ENCODE measurements at regions not wholly inside any gene's neighbourhood (a gene's known extent, or its start where the extent isn't known, plus 50 kb on each side); places are given as distances from the start of the nearest gene placed in this dataset.

DNA sequence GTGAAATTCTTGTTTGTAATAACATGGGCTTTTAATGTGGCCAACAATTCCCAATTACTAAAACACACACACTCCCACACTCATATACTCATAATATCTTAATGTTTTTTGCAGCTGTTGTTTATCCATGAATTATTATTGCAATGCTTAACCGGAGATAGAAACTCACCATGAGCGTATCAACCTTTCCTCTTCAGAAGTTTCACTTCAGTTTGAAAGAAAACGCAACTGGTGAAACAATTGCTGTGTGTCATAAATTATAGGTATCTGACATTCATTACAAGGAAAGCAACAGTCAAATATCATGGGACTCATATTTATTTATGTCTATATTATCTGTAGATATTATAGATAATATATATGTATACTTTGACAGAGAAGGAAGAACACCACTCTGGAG lies 104.1 kb downstream of the HDGFL1 start:
- H3K4me1 Mint-ChIP-seq (ENCODE audit: unreplicated experiment), result peaks cover 15% of the 10 kb centered on the region
- H3K4me3 Mint-ChIP-seq (ENCODE audit: unreplicated experiment), result no peak overlapping the region
- no peaks in the 10 kb centered on the region for H3K36me3 Mint-ChIP-seq (ENCODE audit: unreplicated experiment)
- H3K27me3 Mint-ChIP-seq (ENCODE audit: unreplicated experiment), result no peaks in the 10 kb centered on the region
- H3K9me3 Mint-ChIP-seq (ENCODE audit: unreplicated experiment), result peaks cover 8% of the 10 kb centered on the region
- H3K27ac Mint-ChIP-seq (ENCODE audit: unreplicated experiment), result no peak overlapping the region
- DNase-seq (ENCODE audit: extremely low spot score, unreplicated experiment), result no peak
- no peak for TF ChIP-seq CTCF (IDR thresholded peaks at IDR 0.05)

DNA sequence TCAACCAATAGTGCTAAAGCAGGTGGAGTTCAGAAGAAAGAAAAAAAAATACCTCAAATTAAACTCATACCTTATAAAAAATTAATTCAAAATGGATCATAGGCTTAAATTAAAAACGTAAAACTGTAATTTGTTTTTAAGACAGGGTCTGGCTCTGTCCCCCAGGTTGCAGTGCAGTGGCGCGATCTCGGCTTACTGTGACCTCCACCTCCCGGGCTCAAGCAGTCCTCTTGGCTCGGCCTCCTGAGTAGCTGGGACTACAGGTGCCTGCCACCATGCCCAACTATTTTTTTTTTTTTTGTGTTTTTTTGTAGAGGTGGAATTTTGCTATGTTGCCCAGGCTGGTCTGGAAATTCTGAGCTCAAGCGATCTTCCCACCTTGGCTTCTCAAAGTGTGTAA lies 111.6 kb downstream of the HDGFL1 start:
- Mint-ChIP-seq H3K27ac (ENCODE audit: unreplicated experiment) (no peak overlapping the region), H3K4me1 (ENCODE audit: unreplicated experiment) (no peaks in the 10 kb centered on the region), H3K27me3 (ENCODE audit: unreplicated experiment) (no peaks in the 10 kb centered on the region), H3K9me3 (ENCODE audit: unreplicated experiment) (no peaks in the 10 kb centered on the region), H3K4me3 (ENCODE audit: unreplicated experiment) (no peak overlapping the region), H3K36me3 (ENCODE audit: unreplicated experiment) (no peaks in the 10 kb centered on the region)
- no peak for DNase-seq (ENCODE audit: extremely low spot score, unreplicated experiment)
- TF ChIP-seq CTCF (IDR thresholded peaks at IDR 0.05), result no peak

- no peaks in the 10 kb centered on the region for H3K27me3 Mint-ChIP-seq (ENCODE audit: unreplicated experiment)
- no peak for DNase-seq (ENCODE audit: extremely low spot score, unreplicated experiment)
- H3K9me3 Mint-ChIP-seq (ENCODE audit: unreplicated experiment), result no peaks in the 10 kb centered on the region
- H3K36me3 Mint-ChIP-seq (ENCODE audit: unreplicated experiment), result no peaks in the 10 kb centered on the region
- no peak overlapping the region for H3K4me3 Mint-ChIP-seq (ENCODE audit: unreplicated experiment)
- no peak for TF ChIP-seq CTCF (IDR thresholded peaks at IDR 0.05)
- no peak overlapping the region for H3K27ac Mint-ChIP-seq (ENCODE audit: unreplicated experiment)
- H3K4me1 Mint-ChIP-seq (ENCODE audit: unreplicated experiment), result no peaks in the 10 kb centered on the region
Measured at GRCh38 chr6:22681761-22682160, 112.4 kb downstream of the HDGFL1 start.

DNA sequence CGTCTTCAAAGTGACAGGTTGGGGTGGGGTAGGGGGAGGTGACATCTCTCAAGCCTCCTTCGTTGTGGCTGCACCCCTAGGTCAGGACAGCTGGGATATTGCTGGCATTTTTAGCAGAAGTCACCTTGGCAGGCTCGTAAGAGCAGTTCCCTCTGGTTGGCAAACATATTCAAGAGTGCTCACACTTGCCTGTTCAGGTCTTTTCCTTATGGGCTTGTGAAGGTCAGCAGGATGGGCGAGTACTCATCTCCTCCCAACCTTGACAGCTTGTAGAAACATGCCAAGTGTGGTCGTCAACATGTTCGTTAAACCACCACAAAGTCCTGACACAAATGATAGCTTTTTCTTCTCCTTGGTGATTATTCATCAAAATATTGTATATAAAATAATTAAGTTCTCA lies 113.6 kb downstream of the HDGFL1 start:
- TF ChIP-seq CTCF (IDR thresholded peaks at IDR 0.05), result no peak
- Mint-ChIP-seq H3K9me3 (ENCODE audit: unreplicated experiment) (no peaks in the 10 kb centered on the region), H3K36me3 (ENCODE audit: unreplicated experiment) (no peaks in the 10 kb centered on the region), H3K4me1 (ENCODE audit: unreplicated experiment) (no peaks in the 10 kb centered on the region), H3K27ac (ENCODE audit: unreplicated experiment) (no peak overlapping the region), H3K4me3 (ENCODE audit: unreplicated experiment) (no peak overlapping the region), H3K27me3 (ENCODE audit: unreplicated experiment) (no peaks in the 10 kb centered on the region)
- DNase-seq (ENCODE audit: extremely low spot score, unreplicated experiment), result no peak

GRCh38 chr6:22690446-22690845 lies 121.1 kb downstream of the HDGFL1 start:
- peaks cover 4% of the 10 kb centered on the region for H3K9me3 Mint-ChIP-seq (ENCODE audit: unreplicated experiment)
- no peak overlapping the region for H3K27ac Mint-ChIP-seq (ENCODE audit: unreplicated experiment)
- no peak for DNase-seq (ENCODE audit: extremely low spot score, unreplicated experiment)
- H3K27me3 Mint-ChIP-seq (ENCODE audit: unreplicated experiment), result no peaks in the 10 kb centered on the region
- H3K36me3 Mint-ChIP-seq (ENCODE audit: unreplicated experiment), result no peaks in the 10 kb centered on the region
- no peak overlapping the region for H3K4me3 Mint-ChIP-seq (ENCODE audit: unreplicated experiment)
- no peaks in the 10 kb centered on the region for H3K4me1 Mint-ChIP-seq (ENCODE audit: unreplicated experiment)
- TF ChIP-seq CTCF (IDR thresholded peaks at IDR 0.05), result no peak

Data from osteocyte (in vitro differentiated cells).